ENCODE measurements at regions not wholly inside any gene's neighbourhood (a gene's known extent, or its start where the extent isn't known, plus 50 kb on each side); places are given as distances from the start of the nearest gene placed in this dataset.

GRCh38 chr1:198893763-198894444, 255.1 kb downstream of the PTPRC start:
- no peak overlapping the region for H3K4me3 ChIP-seq (ENCODE audit: low read length in 3 of 3)
- no peaks in the 10 kb centered on the region for H3K27me3 ChIP-seq (ENCODE audit: control insufficient read depth, insufficient read depth, low read length)
- TF ChIP-seq CTCF (IDR thresholded peaks at IDR 0.05; ENCODE audit: borderline replicate concordance, extremely low read depth, insufficient read depth) = no peak
- no peak for FAIRE-seq
- H3K36me3 ChIP-seq (ENCODE audit: control insufficient read depth in 2 of 3, insufficient read depth in 3 of 3, low read length in 3 of 3) = no peaks in the 10 kb centered on the region
- no peaks in the 10 kb centered on the region for H3K9me3 ChIP-seq (ENCODE audit: control insufficient read depth in 2 of 3, insufficient read depth in 1 of 3, low read length in 3 of 3)
- no peaks in the 10 kb centered on the region for H3K4me1 ChIP-seq (ENCODE audit: control insufficient read depth in 2 of 3, insufficient read depth in 2 of 3, low read depth in 1 of 3, low read length in 3 of 3)
- DNase-seq = no peak
- no peak overlapping the region for H3K27ac ChIP-seq (ENCODE audit: low read depth in 2 of 2, low read length in 2 of 2)
- intact Hi-C loops (cut with DNase I) = no loop called here
- no peak overlapping the region for H3K9ac ChIP-seq (ENCODE audit: low read length in 3 of 3)

GRCh38 chr1:198901266-198901665, 262.4 kb downstream of the PTPRC start:
- Histone ChIP-seq H3K27me3 (ENCODE audit: control insufficient read depth, insufficient read depth, low read length) (no peaks in the 10 kb centered on the region), H3K4me1 (ENCODE audit: control insufficient read depth in 2 of 3, insufficient read depth in 2 of 3, low read depth in 1 of 3, low read length in 3 of 3) (no peaks in the 10 kb centered on the region), H3K27ac (ENCODE audit: low read depth in 2 of 2, low read length in 2 of 2) (no peak overlapping the region), H3K9me3 (ENCODE audit: control insufficient read depth in 2 of 3, insufficient read depth in 1 of 3, low read length in 3 of 3) (no peaks in the 10 kb centered on the region), H3K36me3 (ENCODE audit: control insufficient read depth in 2 of 3, insufficient read depth in 3 of 3, low read length in 3 of 3) (peaks cover 0 to 7% (median 0%) of the 10 kb centered on the region in 3 donors), H3K4me3 (ENCODE audit: low read length in 3 of 3) (no peak overlapping the region), H3K9ac (ENCODE audit: low read length in 3 of 3) (no peak overlapping the region)
- intact Hi-C loops (cut with DNase I) = no loop called here
- FAIRE-seq (no peak), DNase-seq (no peak)
- TF ChIP-seq CTCF (IDR thresholded peaks at IDR 0.05; ENCODE audit: borderline replicate concordance, extremely low read depth, insufficient read depth) = no peak

- no peak overlapping the region for H3K27ac ChIP-seq (ENCODE audit: low read depth in 2 of 2, low read length in 2 of 2)
Measured at GRCh38 chr1:198902655-198903054, 263.8 kb downstream of the PTPRC start.

More at GRCh38 chr1:198902655-198903054, 263.8 kb downstream of the PTPRC start:
- TF ChIP-seq CTCF (IDR thresholded peaks at IDR 0.05; ENCODE audit: borderline replicate concordance, extremely low read depth, insufficient read depth) = no peak
- H3K4me3 ChIP-seq (ENCODE audit: low read length in 3 of 3) = no peak overlapping the region
- no peak for DNase-seq
- no peak for FAIRE-seq
- no peak overlapping the region for H3K9ac ChIP-seq (ENCODE audit: low read length in 3 of 3)
- no peaks in the 10 kb centered on the region for H3K4me1 ChIP-seq (ENCODE audit: control insufficient read depth in 2 of 3, insufficient read depth in 2 of 3, low read depth in 1 of 3, low read length in 3 of 3)
- H3K27me3 ChIP-seq (ENCODE audit: control insufficient read depth, insufficient read depth, low read length) = no peaks in the 10 kb centered on the region
- intact Hi-C loops (cut with DNase I) = no loop called here
- peaks cover 0 to 7% (median 0%) of the 10 kb centered on the region in 3 donors for H3K36me3 ChIP-seq (ENCODE audit: control insufficient read depth in 2 of 3, insufficient read depth in 3 of 3, low read length in 3 of 3)
- H3K9me3 ChIP-seq (ENCODE audit: control insufficient read depth in 2 of 3, insufficient read depth in 1 of 3, low read length in 3 of 3) = no peaks in the 10 kb centered on the region

Data from kidney (tissue), 13 donors.